Activated CD4-positive, CD25-positive, alpha-beta regulatory T cell treated with anti-CD3 and anti-CD28 coated beads, Interleukin-2, amount 50 U/mL, for 16 hours (primary cell): ENCODE measurements at regions not wholly inside any gene's neighbourhood (a gene's known extent, or its start where the extent isn't known, plus 50 kb on each side); places are given as distances from the start of the nearest gene placed in this dataset.

ENCODE experiments used
- DNase-seq: peaks from one replicate; pipeline ENCODE4 v3.0.0-alpha.2; 2020; ENCODE audit warnings: low read depth, low spot score

DNA sequence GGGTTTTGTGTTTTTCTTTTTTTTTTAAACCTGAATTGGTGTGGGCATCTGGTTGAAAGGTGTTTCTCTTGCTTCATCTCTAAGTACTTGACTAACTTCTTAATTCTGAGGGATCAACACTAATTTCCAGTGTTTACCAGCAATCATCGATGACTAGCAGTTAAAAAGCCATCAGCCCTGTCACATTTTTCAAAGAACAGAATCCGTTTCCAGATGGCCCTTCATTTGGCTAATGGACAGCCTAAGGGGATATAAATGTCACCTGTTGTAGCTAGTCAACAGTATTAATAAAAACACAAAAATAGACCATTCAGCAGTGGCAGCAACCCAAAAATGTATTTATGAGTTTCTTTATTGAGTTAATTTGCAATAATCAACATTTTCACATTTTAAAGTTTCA, 1076.5 kb downstream of the MAT2B start:
- no peak for DNase-seq

DNA sequence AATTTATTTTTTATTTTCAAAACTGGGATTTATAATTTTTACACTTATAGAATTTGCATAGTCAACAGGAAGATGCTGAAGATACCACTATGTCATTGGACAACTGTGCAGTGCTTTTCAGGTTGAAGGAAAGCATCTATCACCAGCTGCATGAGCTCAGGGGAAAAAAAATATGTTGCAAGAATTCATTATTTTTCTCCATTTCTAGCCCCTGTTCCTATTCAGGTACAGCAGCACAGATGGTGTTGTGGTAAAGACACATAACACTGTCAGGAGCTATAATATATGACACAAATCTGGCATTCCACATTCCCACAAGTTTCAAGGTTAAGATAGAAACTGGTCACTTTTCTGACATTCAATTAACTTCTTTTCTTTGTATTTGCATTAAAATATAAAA, 1088.6 kb downstream of the MAT2B start:
- no peak for DNase-seq

DNA sequence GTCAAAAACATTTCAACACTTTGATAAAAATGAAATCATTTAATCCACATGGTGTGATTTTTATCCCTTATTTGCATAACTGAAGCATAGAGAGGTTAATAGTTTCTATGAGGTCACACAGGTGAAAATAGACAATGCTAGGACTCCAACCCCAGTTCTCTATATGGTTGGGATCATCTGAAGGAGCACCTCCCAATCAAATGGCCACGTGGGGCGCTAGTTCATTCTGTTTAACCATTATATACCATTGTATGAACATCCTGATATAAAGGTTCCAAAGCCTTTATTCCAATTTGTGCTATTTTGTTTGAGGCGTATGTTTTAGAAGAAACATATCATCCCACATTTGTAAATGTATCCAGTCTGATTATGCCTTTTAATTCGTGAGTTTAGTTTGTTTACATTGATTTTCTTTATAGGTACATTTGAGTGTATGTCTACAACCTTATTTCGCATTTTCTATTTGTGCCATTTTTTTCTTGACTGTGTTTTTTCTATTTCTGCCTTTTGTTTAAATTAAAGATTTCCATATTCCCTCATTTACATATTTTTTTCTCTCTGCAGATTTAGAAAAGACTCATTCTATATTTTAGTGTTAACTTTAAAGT, 1092.0 kb downstream of the MAT2B start:
- no peak for DNase-seq

DNA sequence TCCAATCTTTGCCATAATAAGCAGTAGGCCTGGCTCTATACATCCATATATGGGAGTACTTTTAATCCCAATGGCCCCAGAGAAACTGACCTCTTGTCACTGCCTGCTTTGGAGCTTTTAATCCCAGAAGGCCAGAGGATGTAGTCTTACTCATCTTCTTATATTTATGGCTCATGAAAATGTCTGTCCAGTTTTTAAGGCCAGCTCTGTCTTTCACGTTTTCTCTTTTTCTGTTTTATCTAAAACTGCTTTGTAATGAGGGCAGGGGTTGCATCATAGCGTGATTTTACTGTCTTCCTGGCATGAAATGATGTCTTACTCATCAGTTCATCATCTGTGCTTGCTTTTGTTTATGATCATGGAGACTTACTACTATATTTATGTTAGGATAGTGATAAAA, 1094.9 kb downstream of the MAT2B start:
- DNase-seq = no peak

DNA sequence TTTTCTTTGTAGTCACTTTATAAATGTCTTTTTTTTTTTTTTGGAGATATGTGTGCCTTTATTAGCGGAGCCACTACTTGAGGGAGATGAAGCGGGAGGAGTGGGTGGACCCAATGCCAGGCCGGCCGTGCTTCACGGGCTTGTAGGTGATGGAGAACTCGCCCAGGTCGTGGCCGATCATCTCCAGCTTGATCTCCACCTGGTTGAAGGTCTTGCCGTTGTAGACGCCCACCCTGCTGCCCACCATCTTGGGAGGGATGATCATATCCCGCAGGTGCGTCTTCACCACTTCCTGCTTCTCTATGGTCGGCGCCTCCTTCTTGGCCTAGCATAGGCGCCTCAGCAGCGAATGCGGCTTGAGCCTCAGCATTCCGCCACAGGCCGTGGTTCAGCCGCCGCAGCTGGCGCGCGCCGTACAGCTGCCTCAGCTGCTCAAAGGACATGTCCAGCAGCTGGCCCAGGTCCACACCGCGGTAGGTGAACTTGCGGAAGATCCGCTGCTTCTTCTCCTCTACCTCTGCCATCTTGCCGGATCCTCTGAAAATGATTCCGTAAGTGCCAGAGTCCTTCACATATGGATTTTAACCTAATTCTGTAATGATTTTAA, 1095.6 kb downstream of the MAT2B start:
- DNase-seq = no peak

DNA sequence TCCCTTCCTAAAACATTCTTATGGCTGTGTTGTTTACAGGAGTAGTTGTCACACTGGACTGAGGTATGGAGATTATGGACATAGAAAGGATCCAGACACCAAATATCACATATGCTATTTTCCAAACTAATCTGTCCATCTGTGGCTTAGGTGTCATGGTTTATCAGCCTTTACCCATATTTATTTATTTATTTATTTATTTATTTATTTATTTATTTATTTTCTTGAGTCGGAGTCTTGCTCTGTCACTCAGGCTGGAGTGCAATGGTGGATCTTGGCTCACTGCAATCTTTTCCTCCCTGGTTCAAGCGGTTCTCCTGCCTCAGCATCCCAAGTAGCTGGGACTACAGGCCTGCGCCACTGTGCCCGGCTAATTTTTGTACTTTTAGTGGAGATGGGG, 1103.1 kb downstream of the MAT2B start:
- no peak for DNase-seq

DNA sequence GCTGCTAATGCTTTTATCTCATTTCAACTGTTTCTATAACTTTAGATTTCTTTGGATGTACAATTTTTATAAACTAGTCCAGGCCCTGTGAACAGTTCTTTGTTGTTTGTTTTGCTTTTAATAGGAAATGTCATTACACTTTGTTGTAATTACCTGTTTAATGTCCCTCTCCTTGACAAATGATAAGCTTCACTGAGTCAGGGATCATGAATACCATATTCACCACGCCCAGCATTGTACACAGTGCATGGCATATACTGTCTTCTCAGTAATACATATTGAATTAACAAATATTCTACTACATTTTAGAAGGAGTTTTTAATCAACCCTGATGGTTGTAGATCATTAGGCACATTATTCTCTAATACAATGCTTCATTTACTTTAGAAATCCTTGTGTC, 1105.0 kb downstream of the MAT2B start:
- DNase-seq = no peak

DNA sequence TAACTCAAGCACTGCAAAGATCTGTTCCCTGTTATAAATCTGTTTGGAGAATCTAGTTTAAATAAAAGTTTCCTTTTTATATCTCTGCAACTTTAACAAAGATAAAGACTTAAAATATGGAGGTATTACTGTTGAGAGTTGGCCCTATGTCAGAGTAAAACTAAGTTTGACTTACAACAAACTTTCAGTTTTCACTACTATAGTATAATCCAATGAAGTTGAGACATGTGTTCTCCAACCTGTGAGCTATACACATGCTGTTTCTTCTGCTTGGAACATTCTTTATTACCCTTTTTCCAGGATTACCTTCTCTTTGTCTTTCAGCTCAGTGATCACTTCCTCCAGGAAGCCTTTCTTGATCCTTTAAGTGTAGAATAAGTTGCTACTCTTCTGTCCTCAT, 1109.3 kb downstream of the MAT2B start:
- DNase-seq = no peak

DNA sequence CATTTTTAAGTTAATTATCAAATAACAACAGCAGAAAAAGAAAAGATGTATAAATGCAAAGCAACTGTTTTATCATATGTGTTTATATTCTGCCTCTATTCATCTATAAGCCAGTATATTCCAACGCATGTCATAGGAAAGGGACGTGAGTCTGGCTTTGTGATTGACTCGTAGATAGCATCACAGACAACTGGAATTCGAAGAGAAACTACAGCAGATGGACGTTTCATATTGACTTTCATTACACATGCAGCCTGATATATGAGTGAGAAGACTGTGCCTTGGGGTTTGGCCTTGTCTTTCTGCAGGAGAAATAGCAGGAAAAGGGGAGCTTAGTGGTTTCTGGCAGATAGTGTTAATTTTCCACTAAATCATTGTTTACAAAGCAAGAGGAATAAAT, 1111.9 kb downstream of the MAT2B start:
- DNase-seq = no peak

DNA sequence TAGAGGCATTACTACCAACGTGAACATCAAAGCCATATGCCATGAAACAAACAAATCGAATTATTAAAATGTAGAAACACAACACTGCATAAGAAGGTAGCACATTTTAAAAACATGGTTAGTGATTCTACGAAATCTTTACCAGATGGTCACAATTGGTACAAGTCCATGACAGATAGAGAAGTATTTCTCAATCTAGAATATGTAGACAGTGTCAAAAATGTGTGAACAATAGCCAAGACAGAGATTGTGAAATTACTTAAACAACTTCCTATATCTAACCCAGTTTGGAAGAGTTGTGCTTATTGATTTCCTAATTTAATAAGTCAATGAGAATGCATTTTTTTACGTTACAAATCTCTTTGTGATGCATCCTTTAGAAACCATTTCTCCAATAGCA, 1121.6 kb downstream of the MAT2B start:
- DNase-seq = no peak

DNA sequence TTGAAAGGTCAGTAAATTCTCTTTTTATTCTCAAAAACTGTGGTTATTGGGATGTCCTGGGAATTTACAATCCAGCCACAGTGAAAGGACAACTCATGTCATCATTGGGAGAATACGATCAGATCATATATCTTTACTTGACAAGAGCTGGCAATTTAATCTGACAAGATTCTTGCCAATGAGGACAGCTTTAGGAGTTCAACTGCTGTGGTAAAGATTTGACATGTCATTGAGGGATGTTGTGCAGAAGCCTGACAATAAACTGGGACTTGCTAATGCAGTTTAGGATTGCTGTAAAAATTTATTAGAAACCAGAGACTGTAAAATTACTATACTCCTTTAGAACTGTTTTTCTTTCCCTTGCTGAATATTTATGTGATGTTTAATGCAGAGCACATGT, 1131.0 kb downstream of the MAT2B start:
- no peak for DNase-seq

DNA sequence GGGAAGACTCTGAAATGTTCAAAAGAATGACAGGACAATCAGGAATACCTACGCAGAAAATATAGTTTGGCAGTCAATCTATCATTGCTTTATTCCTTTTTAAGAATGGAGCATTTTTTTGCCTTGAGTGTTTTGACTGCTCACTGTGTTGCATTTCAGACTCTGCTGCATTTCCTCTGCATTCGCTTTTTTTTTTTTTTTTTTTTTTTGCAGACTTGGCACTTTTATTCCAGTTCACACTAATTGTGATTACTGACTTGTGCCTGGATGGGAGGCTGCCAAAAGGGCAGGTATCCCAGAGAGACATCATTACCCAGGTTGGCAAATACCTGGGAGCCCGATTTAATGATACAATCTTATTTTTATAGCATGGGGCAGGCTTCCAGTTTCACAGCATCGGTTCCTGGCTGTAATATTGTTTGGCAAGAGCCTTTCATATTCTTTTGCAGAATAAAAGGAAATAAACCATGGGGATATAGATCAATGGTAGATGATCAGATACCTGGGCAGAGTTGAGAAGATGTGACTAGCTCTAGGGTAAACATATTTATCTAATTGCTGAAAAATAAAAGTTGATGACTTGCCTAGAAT, 1132.6 kb downstream of the MAT2B start:
- no peak for DNase-seq

DNA sequence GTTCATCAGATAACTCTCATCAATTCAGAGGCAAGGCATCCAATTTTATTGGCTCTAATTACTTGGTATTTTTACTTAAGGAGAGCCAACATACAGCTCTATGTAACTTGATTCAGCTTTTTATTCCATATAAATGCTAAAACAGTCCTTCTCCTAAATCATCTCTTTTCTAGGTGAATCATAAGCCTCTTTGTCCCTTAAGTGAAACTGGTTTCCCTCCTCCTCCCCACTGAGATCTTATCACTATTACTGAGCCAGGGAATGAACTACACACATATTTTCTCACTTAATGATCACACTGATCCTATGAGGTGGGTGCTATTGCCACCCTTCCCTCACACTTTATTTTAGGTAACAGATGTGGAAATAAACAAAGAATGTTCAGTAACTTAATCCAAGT, 1143.8 kb downstream of the MAT2B start:
- DNase-seq = no peak

DNA sequence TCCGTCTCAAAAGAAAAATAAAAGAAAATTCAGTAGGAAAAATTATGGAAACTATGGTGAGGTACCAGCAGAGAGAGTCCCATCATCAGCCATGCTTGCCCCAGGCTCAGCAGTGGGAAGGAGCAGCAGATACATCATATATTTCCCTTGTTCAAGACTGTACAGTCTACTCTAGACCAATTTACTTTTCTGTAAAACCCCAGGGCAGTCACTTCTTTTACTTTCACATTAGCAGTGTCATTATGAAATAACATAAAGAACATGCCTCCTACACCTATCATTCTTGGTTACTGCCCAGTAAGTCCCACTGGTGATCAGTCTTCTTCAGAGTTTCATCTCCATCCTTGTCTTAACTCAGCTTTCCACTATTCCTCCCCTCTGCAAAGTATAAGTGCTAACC, 1145.0 kb downstream of the MAT2B start:
- no peak for DNase-seq

DNA sequence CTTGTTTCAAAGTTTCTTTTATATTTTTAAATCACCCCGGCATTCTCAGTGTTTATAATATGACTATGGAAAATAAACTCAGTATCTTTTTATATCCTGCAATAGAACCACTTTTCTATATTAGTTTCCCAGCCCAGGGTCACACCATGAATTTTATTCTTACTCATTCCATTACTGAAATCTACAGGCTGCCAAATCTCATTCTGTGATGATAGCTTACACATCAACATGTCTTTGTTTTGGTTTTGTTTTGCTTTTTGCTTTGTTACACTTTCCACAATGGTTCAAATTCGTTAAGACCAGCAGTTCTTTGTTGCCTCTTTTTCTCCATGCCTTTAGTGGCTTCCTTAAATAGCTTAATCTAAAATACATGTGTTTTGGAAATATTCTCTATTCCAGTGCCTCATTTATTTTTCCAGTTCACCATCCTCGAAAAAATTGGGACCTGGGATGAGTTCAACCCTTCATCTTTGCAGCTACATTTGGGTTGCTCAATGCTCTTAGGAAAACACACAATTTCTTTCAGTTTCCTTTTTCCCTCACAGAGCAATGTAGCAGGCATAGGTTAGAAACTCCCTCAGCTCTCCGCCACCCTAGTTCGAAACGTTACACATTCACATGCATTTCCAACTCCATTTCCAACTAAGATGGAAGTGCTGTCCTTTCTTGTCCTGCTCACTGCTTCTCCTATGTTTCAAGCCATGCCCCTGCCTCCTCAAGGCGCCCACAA, 1146.3 kb downstream of the MAT2B start:
- DNase-seq = no peak

DNA sequence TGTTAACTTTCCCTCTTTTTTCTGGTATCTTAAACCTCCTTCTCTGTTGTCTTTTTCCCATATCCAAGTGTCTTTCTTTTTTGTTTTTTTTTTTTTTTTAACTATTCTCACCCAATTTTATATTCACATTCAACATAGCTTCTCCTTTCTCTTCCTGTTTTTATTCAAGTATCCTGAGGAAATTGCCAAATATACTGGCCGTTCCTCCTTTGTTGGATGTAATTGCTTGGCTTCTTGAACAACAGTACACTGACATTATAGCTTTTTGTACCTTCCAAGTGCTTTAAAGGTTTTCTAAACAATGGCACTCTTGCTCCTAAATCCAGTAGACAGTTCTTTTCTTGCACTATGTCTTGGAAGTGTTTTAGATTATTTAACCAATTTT, 1146.8 kb downstream of the MAT2B start:
- DNase-seq = no peak

DNA sequence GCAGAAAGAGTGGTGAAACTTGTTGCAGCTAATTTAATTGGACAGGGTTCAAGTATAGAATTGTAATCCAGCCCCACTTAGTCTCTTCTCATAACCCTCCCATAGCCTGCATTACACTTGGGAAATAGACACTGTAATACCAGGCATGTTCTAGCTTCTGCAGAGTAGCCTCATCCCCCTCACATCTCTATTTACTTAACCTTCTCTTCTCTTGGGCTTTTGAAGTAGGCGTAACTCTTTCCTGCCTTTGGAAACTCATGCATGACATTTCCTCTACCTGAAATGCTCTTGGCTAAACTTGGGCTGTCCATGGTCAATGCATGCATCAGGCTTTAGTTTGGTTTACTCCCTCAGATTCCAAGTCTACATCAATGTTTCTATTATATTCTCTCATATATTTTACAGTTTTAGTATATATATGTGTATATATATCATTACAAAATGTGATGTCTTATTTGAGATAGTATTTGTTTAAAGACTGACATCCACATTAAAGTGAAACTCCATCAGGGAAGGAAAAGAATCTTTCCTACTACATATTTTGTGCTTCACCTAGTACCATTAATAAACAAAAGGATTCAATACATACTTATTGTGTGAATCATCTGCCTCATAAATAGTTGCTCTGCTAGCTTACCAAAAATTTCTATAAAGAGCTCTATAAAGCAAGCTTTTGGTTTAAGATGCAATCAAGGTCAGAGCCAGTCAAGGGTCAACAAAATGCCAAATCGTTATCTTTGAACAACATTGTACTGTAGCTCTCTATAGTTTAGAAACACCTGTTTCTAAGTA, 1158.0 kb downstream of the MAT2B start:
- DNase-seq = no peak

DNA sequence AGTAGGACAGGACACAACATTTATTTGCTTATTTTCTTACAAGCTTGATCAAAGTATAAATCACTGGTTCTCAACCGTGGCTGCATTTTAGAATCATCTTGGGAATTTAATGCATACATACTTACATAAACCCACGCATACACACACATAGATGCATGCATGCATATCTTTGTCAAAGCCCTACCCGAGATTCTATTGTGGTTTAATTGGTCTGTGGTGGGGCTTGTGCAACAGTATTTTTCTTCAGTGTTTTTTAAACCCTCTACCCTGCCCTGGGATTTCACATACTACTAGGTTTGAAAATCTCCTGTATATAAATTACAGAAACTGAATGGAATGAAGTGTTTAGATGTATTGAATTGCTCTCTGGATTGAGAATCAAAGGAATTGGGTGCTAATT, 1166.2 kb downstream of the MAT2B start:
- no peak for DNase-seq

DNA sequence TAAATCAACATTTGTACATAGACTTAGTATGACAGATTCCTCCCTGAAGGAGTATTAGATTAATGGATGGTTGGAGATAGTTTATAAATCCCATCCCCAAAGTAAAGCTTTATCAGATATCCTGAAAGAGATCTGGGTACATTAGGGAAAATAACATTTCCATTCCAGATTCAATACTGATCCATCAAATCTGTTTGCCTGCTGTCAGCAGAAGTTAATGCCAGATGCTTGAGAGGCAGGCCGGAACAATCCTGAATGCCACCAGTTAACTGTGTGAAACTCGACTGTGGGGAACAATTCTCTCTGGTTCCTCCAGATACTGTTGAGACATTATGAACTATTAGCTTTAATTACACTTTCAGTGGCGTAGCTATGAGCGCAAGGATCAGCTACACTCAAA, 1166.8 kb downstream of the MAT2B start:
- no peak for DNase-seq

DNA sequence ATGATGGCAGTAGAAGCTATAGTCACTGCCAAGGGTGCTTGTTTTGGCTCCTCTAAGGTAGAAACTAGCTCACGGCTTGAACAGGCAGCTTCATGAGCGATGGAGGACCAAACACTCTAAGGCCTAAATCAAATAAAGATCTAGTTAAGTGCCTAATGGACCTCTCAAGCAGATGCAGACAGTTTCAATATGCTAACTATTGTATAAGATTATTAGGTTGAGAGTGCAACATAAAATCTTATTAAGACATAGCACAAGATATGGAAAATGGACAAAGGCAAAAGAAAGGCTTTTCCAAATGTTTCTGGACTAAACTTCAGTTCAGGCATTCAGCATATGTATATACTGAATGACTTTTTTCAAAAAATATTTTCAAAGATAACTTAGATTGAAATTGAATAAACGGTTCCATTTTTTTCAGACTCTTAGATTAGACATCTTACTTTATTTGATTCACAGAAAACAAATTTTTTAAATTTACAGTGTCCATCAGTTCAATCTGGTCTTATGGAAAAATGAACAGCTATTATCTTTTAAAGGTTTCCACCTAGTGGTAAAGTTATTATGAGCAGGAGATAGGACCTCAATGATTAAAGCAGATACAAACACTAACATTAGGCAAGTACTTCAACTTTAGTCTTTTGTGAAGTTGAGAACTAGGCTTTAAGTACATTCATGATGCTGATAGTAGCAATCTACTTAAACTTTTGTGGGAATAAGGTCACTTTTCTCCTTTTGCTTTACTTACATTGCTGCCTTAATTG, 1167.7 kb downstream of the MAT2B start:
- no peak for DNase-seq

DNA sequence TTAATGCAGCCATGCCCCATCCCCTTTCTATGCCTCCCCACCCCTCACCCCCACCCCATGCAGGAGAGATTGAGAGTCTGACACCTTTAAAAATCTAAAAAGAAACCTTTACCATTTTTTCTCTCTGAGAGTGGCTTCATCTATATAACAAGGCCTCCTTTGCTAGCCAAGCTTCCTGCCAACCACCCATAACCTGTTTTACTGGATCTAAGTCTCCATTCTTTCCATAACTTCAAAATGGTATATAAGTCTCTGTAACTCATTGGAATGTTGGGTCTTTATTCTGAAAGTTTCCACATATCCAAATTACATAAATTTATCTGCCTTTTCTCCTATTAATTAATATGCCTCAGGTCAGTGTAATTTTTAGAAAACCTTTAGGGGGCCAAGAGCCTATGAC, 1174.0 kb downstream of the MAT2B start:
- no peak for DNase-seq
